ENCODE measurements at regions not wholly inside any gene's neighbourhood (a gene's known extent, or its start where the extent isn't known, plus 50 kb on each side); places are given as distances from the start of the nearest gene placed in this dataset.

- Histone ChIP-seq H3K9me3 (ENCODE audit: control insufficient read depth in 1 of 2, insufficient read depth in 1 of 2, low read depth in 1 of 2, low read length in 2 of 2) (no peaks in the 10 kb centered on the region), H3K27me3 (ENCODE audit: insufficient read depth, low read length) (no peaks in the 10 kb centered on the region), H3K9me2 (ENCODE audit: insufficient read depth) (no peaks in the 10 kb centered on the region), H3K36me3 (ENCODE audit: control insufficient read depth in 1 of 2, insufficient read depth in 2 of 2, low read length in 2 of 2) (no peaks in the 10 kb centered on the region), H3K9ac (ENCODE audit: low read length) (no peak overlapping the region), H4K20me1 (ENCODE audit: insufficient read depth) (no peaks in the 10 kb centered on the region), H3K79me2 (ENCODE audit: insufficient read depth, low read length) (no peaks in the 10 kb centered on the region), H3K4me1 (ENCODE audit: control insufficient read depth in 1 of 2, insufficient read depth in 2 of 2, low read length in 2 of 2) (peaks cover 11 to 16% of the 10 kb centered on the region in 2 experiments), H3K4me3 (replicated peaks in 1 of 2; ENCODE audit: low read depth in 1 of 2, low read length in 2 of 2) (no peak overlapping the region), H3K4me2 (ENCODE audit: low read length) (no peak overlapping the region), H3K27ac (ENCODE audit: low read depth, low read length) (no peak overlapping the region), H2AFZ (ENCODE audit: low read depth, low read length, poor library complexity, severe bottlenecking) (no peak overlapping the region)
- no peak for TF ChIP-seq MAX (IDR thresholded peaks at IDR 0.05)
- no peak for TF ChIP-seq EZH2 (IDR thresholded peaks at IDR 0.05)
- no peak for TF ChIP-seq REST (IDR thresholded peaks at IDR 0.05; ENCODE audit: low read depth)
- TF ChIP-seq ATF3 (IDR thresholded peaks at IDR 0.05) = no peak
- TF ChIP-seq FOSL1 (IDR thresholded peaks at IDR 0.05; ENCODE audit: low read depth) = no peak
- no peak for TF ChIP-seq POLR2AphosphoS5 (IDR thresholded peaks at IDR 0.05; ENCODE audit: low read depth, low read length)
- TF ChIP-seq POLR2A (IDR thresholded peaks at IDR 0.05; ENCODE audit: borderline replicate concordance, extremely low read depth, insufficient read depth, insufficient read length) = no peak
- TF ChIP-seq, protein P1, sequence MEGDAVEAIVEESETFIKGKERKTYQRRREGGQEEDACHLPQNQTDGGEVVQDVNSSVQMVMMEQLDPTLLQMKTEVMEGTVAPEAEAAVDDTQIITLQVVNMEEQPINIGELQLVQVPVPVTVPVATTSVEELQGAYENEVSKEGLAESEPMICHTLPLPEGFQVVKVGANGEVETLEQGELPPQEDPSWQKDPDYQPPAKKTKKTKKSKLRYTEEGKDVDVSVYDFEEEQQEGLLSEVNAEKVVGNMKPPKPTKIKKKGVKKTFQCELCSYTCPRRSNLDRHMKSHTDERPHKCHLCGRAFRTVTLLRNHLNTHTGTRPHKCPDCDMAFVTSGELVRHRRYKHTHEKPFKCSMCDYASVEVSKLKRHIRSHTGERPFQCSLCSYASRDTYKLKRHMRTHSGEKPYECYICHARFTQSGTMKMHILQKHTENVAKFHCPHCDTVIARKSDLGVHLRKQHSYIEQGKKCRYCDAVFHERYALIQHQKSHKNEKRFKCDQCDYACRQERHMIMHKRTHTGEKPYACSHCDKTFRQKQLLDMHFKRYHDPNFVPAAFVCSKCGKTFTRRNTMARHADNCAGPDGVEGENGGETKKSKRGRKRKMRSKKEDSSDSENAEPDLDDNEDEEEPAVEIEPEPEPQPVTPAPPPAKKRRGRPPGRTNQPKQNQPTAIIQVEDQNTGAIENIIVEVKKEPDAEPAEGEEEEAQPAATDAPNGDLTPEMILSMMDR (IDR thresholded peaks at IDR 0.05 in 2 of 3, conservative IDR thresholded peaks at IDR 0.05 in 1 of 3; ENCODE audit: borderline replicate concordance in 1 of 3, insufficient read depth in 1 of 3, low read depth in 2 of 3, low read length in 2 of 3) = no peak
- TF ChIP-seq SIN3A (IDR thresholded peaks at IDR 0.05; ENCODE audit: low read depth) = no peak
- no peak for TF ChIP-seq CBX3 (IDR thresholded peaks at IDR 0.05; ENCODE audit: low read depth)
- no peak for TF ChIP-seq ELF1 (IDR thresholded peaks at IDR 0.05; ENCODE audit: borderline replicate concordance, low read depth)
- no peak for TF ChIP-seq SP1 (IDR thresholded peaks at IDR 0.05; ENCODE audit: low read depth)
- TF ChIP-seq YY1 (IDR thresholded peaks at IDR 0.05; ENCODE audit: extremely low read depth, insufficient replicate concordance, low read depth, low read length) = no peak
- TF ChIP-seq RAD21 (IDR thresholded peaks at IDR 0.05; ENCODE audit: low read depth) = no peak
- no peak for TF ChIP-seq ZNF274 (IDR thresholded peaks at IDR 0.05; ENCODE audit: low read depth, low read length)
- intact Hi-C loops (cut with micrococcal nuclease) = no loop called here
- DNase-seq (ENCODE audit: low read depth, low spot score) = no peak
- ATAC-seq = no peak
- ChIA-PET CTCF (no interaction called here), RAD21 (ENCODE audit: low non-redundant PET in 1 of 2, low total read pairs in 2 of 2, uncharacterized antibody in 2 of 2, unreplicated experiment in 2 of 2) (no interaction called here), POLR2A (no interaction called here)
- no TSS peak for BruUV-seq (replicated peaks)
Measured at GRCh38 chr7:46527360-46527759, 606.3 kb upstream of the IGFBP3 start.
